Lung (tissue), 11 donors: ENCODE measurements at regions not wholly inside any gene's neighbourhood (a gene's known extent, or its start where the extent isn't known, plus 50 kb on each side); places are given as distances from the start of the nearest gene placed in this dataset.

Experiments used
- ATAC-seq: fragments of 200-7000 bp; cut with Tn5 transposase; one replicate; pipeline ENCODE4 v1.9.1; 2020; ENCODE audit warnings: moderate number of reproducible peaks; ENCODE audit not compliant: insufficient read depth, low FRiP score
- DNase-seq, 3 donors: peaks; one replicate each; pipeline ENCODE4 v3.0.0-alpha.2; 2013 to 2017
- H3K27ac ChIP-seq, 2 donors: one replicate each; pipeline ENCODE4 v1.5.1; 2013; ENCODE audit warnings: mild to moderate bottlenecking in 2 of 2, moderate library complexity in 2 of 2, control low read depth in 1 of 2, inconsistent platforms in 1 of 2, low read depth in 1 of 2, low read length in 1 of 2
- H3K27me3 ChIP-seq, 3 donors: one replicate each; pipeline ENCODE4 v1.5.1; 2013; ENCODE audit warnings: low read length in 2 of 3; ENCODE audit not compliant: control insufficient read depth in 3 of 3, insufficient read depth in 3 of 3
- H3K36me3 ChIP-seq, 4 donors: one replicate each; pipeline ENCODE4 v1.5.1; 2013; ENCODE audit warnings: low read length in 4 of 4, mild to moderate bottlenecking in 1 of 4, moderate library complexity in 1 of 4; ENCODE audit not compliant: control insufficient read depth in 4 of 4, insufficient read depth in 4 of 4
- H3K4me1 ChIP-seq, 5 donors: one replicate each; pipeline ENCODE4 v1.5.1; 2013; ENCODE audit warnings: low read length in 5 of 5, mild to moderate bottlenecking in 2 of 5, moderate library complexity in 1 of 5; ENCODE audit not compliant: control insufficient read depth in 5 of 5, insufficient read depth in 5 of 5
- H3K4me3 ChIP-seq: one replicate; pipeline ENCODE4 v1.5.1; 2013; ENCODE audit warnings: mild to moderate bottlenecking, control low read depth, moderate library complexity
- H3K9ac ChIP-seq, 2 donors: one replicate each; pipeline ENCODE4 v1.5.1; 2013; ENCODE audit warnings: low read length in 2 of 2, control low read depth in 1 of 2; ENCODE audit not compliant: insufficient read depth in 1 of 2
- H3K9me3 ChIP-seq, 4 donors: one replicate each; pipeline ENCODE4 v1.5.1; 2013; ENCODE audit warnings: low read length in 3 of 4, mild to moderate bottlenecking in 1 of 4, moderate library complexity in 1 of 4; ENCODE audit not compliant: control insufficient read depth in 4 of 4, insufficient read depth in 3 of 4
- WGBS, 2 donors: extraction: QIAGEN DNeasy Blood & Tissue Kit; methylation state at CpG; one replicate each; pipeline ENCODE4 v1.1.7; 2013; 5-methylcytosine and 5-hydroxymethylcytosine counted together
- TF ChIP-seq, protein P1 (sequence below): IDR thresholded peaks from 2 replicates; pipeline ENCODE4 v1.5.1; 2012; ENCODE audit warnings: mild to moderate bottlenecking; ENCODE audit errors: control extremely low read depth, extremely low read depth
- donor health status: control.
- donor health status: control.
- donor health status: Bipolar disorder and iron deficiency.
- donor health status: healthy.
- donor health status: DM: yes; HTN: yes; CAD: no.

DNA sequence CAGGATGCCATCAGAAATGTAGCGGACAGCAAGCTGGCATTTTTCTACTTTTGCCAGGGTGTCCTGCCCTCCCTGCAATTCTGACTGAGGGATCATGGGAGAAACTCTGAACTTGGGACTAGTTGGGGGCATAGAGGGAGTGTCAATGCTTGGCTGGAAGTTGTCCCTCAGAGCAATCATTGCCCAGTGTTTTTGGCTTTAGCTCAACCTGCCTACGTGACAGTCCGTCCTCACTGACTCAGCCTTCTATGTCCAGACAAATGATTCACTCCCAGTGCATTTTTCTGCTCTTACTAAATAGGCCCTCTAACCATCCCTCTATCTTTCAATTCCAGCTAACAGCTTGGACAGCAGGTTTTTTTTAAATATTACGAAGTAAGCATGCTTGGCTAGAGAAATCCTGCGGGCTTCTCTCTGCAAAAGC is 627.4 kb downstream of the TLR4 start:
- 81 to 88% methylated on average over 5 of the region's 5 CpGs for WGBS, 2 donors
- H3K4me3 ChIP-seq, result no peak overlapping the region
- no peak overlapping the region for H3K27ac ChIP-seq
- H3K9me3 ChIP-seq, result no peaks in the 10 kb centered on the region
- H3K4me1 ChIP-seq, result no peaks in the 10 kb centered on the region
- TF ChIP-seq, protein P1, sequence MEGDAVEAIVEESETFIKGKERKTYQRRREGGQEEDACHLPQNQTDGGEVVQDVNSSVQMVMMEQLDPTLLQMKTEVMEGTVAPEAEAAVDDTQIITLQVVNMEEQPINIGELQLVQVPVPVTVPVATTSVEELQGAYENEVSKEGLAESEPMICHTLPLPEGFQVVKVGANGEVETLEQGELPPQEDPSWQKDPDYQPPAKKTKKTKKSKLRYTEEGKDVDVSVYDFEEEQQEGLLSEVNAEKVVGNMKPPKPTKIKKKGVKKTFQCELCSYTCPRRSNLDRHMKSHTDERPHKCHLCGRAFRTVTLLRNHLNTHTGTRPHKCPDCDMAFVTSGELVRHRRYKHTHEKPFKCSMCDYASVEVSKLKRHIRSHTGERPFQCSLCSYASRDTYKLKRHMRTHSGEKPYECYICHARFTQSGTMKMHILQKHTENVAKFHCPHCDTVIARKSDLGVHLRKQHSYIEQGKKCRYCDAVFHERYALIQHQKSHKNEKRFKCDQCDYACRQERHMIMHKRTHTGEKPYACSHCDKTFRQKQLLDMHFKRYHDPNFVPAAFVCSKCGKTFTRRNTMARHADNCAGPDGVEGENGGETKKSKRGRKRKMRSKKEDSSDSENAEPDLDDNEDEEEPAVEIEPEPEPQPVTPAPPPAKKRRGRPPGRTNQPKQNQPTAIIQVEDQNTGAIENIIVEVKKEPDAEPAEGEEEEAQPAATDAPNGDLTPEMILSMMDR, result no peak
- no peaks in the 10 kb centered on the region for H3K27me3 ChIP-seq
- ATAC-seq (no peak), DNase-seq (no peak)
- H3K9ac ChIP-seq, result no peak overlapping the region
- H3K36me3 ChIP-seq, result no peaks in the 10 kb centered on the region

DNA sequence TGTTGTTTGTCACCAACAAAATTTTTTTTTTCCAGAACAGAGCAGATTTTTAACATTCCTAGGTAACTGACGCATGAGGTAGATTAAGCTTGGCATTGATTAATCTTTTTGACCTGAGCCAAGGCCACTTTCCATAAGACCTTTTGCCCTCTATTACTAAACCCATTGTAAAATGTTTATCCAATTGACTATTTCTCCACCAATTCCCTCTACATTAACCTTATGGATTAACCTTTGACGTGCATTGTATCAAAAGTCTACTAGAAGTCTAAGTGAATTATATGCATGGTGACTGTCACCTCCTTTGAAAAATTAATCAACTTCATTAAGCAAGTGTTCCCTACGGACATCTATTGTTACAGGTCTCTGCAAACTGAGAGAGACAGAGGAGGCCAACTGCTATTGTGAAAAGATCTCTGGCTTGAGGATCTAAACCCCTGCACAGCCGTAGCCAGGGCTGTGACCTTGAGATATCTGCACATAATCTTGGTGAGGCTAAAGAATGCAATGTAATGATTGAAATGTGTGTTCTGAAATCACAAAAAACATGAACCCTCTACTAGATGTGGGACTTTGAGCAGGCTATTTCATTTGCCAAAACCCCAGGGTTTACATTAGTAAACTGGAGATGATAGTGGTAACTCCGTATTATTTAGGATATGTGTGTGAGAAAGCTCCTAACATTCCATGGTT is 632.2 kb downstream of the TLR4 start:
- H3K4me1 ChIP-seq, result no peaks in the 10 kb centered on the region
- H3K9ac ChIP-seq, result no peak overlapping the region
- H3K27me3 ChIP-seq, result no peaks in the 10 kb centered on the region
- ATAC-seq, result no peak
- no peaks in the 10 kb centered on the region for H3K36me3 ChIP-seq
- no peaks in the 10 kb centered on the region for H3K9me3 ChIP-seq
- TF ChIP-seq, protein P1, result no peak
- WGBS, 2 donors, result 55 to 68% methylated on average over 5 of the region's 5 CpGs
- DNase-seq, result no peak
- H3K4me3 ChIP-seq, result no peak overlapping the region
- H3K27ac ChIP-seq, result no peak overlapping the region

DNA sequence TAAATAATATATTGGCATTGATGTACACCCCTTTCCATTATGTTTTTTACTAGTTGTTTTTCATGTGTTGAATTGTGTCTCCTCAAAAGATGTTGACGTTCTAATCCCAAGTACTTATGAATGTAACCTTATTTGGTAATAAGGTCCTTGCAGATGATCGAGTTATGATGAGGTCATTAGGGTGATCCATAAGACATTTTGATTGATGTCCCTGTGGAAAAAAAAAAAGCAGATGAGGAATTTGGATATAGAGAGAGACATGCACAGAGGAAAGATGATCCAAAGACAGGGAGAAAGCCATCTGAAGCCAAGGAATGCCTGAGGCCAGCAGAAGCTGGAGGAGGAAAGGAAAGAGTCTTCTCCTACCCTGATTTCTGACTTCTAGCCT is 632.7 kb downstream of the TLR4 start:
- Histone ChIP-seq H3K9me3 (no peaks in the 10 kb centered on the region), H3K36me3 (no peaks in the 10 kb centered on the region), H3K4me3 (no peak overlapping the region), H3K27me3 (no peaks in the 10 kb centered on the region), H3K9ac (no peak overlapping the region), H3K4me1 (no peaks in the 10 kb centered on the region), H3K27ac (no peak overlapping the region)
- WGBS, 2 donors, result 64 to 83% methylated on average over 2 of the region's 2 CpGs
- no peak for ATAC-seq
- TF ChIP-seq, protein P1, result no peak
- DNase-seq, result no peak

DNA sequence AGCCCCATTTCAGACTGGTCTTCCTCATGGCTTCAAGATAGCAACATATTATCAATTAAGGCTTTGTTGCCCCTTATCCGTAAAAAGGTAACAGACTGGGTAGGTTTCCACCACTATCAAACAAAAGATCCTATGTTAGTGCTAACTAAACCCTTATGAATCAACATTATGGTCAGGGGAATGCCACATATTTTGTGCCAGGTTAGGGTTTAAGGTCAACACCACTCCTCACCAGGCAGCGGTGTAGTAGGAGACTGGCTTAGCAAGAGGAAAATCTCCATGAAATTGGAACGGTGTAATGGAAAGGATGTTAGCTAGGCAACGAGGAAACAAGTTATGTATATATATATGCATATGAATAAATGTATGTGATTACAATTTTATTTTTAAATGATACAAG is 655.8 kb downstream of the TLR4 start:
- H3K4me1 ChIP-seq, result no peaks in the 10 kb centered on the region
- WGBS, 2 donors, result 87 to 89% methylated on average over 4 of the region's 4 CpGs

More for the DNA sequence above, 655.8 kb downstream of the TLR4 start:
- Histone ChIP-seq H3K36me3 (no peaks in the 10 kb centered on the region), H3K4me3 (no peak overlapping the region), H3K27ac (no peak overlapping the region), H3K27me3 (no peaks in the 10 kb centered on the region), H3K9me3 (peaks cover 0 to 10% (median 0%) of the 10 kb centered on the region in 4 donors), H3K9ac (no peak overlapping the region)
- TF ChIP-seq, protein P1, result no peak
- ATAC-seq, result no peak
- no peak for DNase-seq
